ENCODE measurements at regions not wholly inside any gene's neighbourhood (a gene's known extent, or its start where the extent isn't known, plus 50 kb on each side); places are given as distances from the start of the nearest gene placed in this dataset.
A peak's percentile ranks its signal among the peaks of the same experiment; 100 is the strongest.
"Not testable (repeated sequence)": the region's sequence is repeated elsewhere in the genome, so short reads cannot be mapped to it uniquely, and the experiment has no call there.

- DNase-seq, result no peak
Measured at GRCh38 chr7:118420888-118421287, 196.4 kb downstream of the ANKRD7 start.

DNA sequence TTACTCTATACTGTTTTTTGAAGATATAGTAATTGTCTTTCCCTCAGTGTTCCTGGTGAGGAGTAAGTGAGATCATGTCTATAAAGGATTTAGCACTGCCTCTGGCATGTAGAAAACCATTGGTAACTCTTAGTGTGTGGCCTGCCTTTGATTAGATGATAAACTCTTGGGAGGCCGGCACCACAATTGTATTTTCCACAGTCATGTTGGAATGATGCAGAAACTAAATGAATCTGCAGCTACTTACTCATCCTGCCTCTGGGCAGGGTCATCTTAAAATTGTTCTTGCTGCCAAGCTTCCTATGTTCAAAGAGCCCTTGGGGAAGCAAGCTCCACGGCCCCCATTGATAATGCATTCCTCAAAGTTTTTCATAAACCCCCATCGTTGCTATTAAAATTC is 204.6 kb downstream of the ANKRD7 start:
- no peak for DNase-seq

DNA sequence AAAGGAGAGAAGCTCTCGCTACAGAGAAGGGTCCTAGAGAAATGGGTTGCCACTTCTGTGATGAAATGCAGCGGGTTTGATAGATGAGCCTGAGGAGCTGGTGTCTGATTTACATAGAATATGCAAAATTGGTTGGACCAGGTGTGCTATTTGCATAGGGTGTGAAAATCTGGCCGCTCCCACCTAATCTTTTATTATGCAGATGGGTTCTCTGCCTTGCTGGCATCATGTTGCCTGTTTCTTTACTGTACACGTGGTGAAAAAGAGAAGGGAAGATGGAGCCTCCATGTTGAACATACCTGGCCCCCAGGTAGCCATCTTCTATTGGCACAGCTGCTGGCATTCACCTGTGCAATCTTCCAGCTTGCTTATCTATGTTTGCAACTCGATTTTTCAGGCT is 212.2 kb downstream of the ANKRD7 start:
- DNase-seq, result no peak

DNA sequence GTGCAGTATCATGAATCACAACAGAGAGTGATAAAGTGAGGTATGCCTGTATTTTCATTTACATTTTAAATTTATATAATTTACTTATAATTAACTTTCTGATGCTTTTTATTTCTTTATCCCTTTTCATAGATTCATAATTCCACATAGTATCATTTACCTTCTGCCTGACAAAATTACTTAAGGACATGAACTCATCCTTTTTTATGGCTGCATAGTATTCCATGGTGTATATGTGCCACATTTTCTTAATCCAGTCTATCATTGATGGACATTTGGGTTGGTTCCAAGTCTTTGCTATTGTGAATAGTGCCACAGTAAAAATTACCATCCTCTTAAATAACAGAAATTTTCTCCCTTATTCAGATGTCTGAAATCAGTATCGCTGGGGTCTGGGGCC is 224.5 kb downstream of the ANKRD7 start:
- DNase-seq, result not testable (repeated sequence)

GRCh38 chr7:118449797-118450567 is 225.5 kb downstream of the ANKRD7 start:
- DNase-seq, result no peak

DNA sequence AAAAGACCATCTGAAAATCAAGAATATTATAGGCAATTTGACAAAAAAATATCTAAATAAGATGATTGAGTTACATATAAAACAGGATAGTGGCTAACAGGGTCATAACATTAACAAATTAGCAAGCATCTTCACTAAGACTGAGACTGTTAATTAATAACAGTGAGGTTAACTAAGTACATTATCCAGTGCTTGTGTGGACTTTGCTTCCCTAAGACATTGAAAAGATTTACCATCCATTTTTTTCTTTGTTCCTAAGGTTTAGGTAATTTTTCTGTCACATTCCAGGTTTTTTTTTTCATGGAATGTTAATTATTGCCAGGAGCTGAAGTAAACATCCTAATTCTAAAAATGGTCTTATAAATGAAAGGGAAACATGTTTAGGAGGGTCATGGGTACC is 227.6 kb downstream of the ANKRD7 start:
- no peak for DNase-seq

DNA sequence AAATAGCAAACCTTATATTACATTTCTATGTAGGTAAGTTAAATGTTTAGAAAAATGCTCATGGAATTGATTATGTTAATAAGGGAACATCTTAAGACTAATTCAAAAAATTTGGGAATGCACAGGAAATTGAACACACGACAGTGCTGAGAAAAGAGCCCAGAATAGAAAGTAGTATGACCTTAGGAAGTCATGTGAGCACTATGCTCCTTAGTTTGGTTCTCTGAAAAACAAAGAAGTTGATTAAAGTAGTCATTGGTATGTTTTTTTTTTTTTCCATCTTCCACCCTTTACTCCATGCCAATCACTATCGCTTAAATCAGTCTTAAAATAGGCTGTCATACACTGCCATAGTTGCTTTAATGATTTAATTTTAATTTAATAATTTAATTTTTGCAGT is 242.9 kb downstream of the ANKRD7 start:
- DNase-seq, result no peak

GRCh38 chr7:118472581-118472980 is 248.1 kb downstream of the ANKRD7 start:
- no peak for DNase-seq

- peak in 2 of 14 donors; percentile 8 to 86 for DNase-seq
Measured at GRCh38 chr7:118473271-118473670, 248.8 kb downstream of the ANKRD7 start.

GRCh38 chr7:118476036-118476435 is 251.5 kb downstream of the ANKRD7 start:
- no peak for DNase-seq

DNA sequence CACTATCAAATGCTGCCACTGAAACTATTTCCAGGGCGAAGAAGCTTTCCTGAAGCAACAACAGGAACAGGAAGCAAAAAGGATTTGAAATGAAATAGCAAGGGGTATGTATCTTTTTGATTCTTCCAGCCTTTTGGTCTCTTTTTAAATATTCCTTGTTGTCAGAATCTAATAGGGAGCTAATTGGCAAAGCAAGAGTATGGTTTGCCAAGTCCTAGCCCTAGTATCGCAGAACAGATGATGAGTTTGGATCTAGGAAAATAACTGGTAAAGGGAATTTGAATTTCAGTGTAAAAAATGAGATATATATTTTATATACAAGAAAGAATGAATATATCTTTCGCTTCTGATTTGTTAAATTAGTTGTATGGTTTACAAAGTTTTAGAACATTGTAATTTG is 252.5 kb downstream of the ANKRD7 start:
- peak in 1 of 14 donors; percentile 75 for DNase-seq

DNA sequence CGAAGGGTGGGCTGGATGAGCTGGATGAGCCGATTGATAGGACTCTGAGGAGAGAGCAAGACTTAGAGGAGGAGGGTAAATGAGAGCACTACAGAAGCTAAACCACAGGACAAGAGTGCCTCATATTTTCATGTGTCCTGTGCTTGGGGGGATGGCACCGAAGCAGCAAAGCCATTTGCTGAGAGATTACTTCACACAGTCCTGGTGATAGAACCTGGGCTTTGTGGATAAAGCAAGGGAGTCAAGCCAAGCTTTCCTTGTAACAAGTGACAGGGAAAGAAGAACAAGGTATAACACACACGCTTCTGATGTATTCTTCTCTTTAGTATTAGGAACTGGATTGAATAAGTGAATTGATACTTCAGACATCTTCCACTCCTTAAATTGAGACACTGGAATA is 253.7 kb downstream of the ANKRD7 start:
- peak in 1 of 14 donors; percentile 70 for DNase-seq

GRCh38 chr7:118478931-118479330 is 254.4 kb downstream of the ANKRD7 start:
- DNase-seq, result peak in 1 of 14 donors; percentile 78

GRCh38 chr7:118492466-118492865 is 268.0 kb downstream of the ANKRD7 start:
- peak in 1 of 14 donors; percentile 97 for DNase-seq

GRCh38 chr7:118496138-118496644 is 271.7 kb downstream of the ANKRD7 start:
- no peak for DNase-seq

DNA sequence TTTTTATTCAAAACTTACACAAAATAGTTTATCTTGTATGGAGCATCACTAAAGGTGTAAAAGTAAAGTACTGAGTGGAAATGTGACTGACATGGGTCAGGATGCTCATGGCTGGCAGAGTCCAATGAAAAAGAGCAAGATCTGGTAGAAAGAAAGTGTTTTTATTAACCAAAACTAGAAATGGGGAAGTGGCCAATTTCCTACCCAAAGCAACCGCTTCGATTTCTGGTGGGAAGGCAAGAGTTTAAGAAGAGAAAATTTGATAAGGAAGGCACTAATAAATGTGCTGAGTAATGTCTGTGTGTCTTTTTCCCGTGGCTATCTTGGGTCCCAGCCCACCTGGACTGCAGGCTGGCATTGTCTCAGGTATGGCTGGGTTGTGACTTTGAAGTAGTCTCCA is 277.7 kb downstream of the ANKRD7 start:
- no peak for DNase-seq

DNA sequence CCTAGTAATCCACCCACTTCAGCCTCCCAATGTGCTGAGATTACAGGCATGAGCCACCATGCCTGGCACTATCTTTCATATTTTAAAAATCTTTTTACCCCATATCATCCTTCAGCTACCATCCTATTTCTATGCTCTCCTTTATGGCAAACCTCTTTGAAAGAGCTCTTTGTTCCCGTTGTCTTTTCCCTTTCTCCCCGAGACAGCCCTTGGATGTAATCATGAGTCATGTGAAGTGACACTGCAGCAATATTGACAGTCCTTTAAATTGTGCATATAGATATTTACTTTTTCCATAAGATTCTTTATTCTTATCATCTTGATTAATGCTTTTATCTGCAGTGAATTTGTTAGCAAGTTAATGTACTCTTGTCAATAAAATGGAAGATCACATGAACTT is 286.6 kb downstream of the ANKRD7 start:
- DNase-seq, result no peak

- no peak for DNase-seq
Measured at GRCh38 chr7:118517275-118517674, 292.8 kb downstream of the ANKRD7 start.

- no peak for DNase-seq
Measured at GRCh38 chr7:118525020-118525419, 300.5 kb downstream of the ANKRD7 start.

DNA sequence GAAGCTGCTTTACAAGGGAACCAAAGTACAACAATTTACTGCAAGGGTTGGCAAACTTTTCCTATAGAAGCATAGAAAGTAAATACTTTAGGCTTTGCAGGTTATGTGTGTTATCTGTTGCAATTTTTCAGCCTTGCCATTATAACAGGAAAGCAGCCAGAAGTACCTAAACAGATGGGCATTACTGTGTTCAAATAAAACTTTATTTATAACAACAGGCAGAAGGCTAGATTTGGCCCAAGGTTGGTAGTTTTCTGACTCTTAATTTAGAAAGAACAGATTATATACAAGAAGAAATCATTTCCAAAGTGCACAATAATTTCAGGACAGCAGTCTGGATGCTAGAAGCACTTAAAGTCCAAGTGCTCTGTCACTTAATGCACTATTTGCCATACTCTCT is 307.1 kb downstream of the ANKRD7 start:
- DNase-seq, result no peak

DNA sequence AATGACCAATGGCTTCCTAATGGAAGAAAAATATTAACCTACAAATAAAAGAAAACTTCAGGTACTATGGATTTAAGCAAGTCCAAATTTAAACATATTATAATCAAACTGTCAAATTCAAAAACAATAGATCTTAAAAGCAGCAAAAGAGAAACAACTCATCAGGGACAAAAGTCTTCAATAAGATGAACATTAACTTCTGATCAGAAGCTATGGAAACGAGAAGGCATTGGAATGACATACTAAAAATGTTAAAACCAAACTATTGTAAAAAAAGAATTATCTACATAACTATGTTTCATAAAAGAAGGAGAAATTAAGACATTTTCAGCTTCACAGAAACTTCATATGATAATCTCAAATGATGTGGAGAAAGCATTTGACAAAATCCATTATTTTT is 334.7 kb downstream of the ANKRD7 start:
- no peak for DNase-seq

DNA sequence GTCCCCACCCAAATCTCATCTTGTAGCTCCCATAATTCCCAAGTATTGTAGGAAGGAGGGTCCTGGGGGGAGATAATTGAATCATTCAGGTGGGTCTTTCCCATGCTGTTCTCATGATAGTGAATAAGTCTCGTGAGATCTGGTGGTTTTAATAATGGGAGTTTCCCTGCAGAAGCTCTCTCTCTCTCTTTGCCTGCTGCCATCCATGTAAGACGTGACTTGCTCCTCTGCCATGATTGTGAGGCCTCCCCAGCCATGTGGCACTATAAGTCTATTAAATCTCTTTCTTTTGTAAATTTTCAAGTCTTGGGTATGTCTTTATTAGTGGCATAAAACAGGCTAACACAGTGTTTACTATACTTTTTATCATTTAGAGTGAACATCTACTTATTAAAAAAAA is 338.8 kb downstream of the ANKRD7 start:
- DNase-seq, result no peak

DNA sequence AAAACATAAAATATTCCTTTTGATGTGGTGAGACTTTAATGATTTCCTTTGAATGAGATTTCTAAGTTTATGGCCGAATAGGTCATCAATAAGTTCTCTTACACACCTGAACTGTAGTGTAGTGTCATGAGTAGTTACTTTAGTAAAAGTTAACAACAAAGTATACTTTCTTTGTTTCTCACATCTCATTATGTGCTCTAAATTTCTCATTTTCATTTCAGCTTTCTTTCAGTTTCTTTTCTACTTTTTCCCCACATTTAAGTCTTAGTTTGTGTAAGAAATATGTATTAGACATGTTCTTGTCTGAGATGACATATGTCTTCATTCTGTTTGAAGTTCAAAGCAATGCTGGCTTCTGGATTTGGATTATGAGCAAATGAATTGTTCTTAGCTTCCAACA is 348.1 kb downstream of the ANKRD7 start:
- DNase-seq, result no peak

- peak in 8 of 14 donors; percentile 3 to 97 (median 18) for DNase-seq
Measured at GRCh38 chr7:118573085-118573484, 348.6 kb downstream of the ANKRD7 start.

Data from C1 segment of cervical spinal cord (tissue), 14 donors.